Activated CD4-positive, alpha-beta T cell treated with anti-CD3 and anti-CD28 coated beads, Interleukin-2, amount 50 U/mL, for 48 hours (primary cell): ENCODE measurements at regions not wholly inside any gene's neighbourhood (a gene's known extent, or its start where the extent isn't known, plus 50 kb on each side); places are given as distances from the start of the nearest gene placed in this dataset.

Experiments
- DNase-seq, 2 experiments: peaks; one replicate each; pipeline ENCODE4 v3.0.0-alpha.2; 2020

GRCh38 chr2:200013906-200014305, 58.5 kb downstream of the MAIP1 start:
- DNase-seq = no peak

GRCh38 chr2:200021449-200022114, 66.2 kb downstream of the MAIP1 start:
- DNase-seq = no peak

GRCh38 chr2:200022511-200022910, 67.1 kb downstream of the MAIP1 start:
- no peak for DNase-seq

GRCh38 chr2:200023570-200023969, 68.2 kb downstream of the MAIP1 start:
- DNase-seq = no peak

- no peak for DNase-seq
Observed at GRCh38 chr2:200025717-200026116, 70.3 kb downstream of the MAIP1 start.

- no peak for DNase-seq
Observed at GRCh38 chr2:200026332-200027230, 71.2 kb downstream of the MAIP1 start.

GRCh38 chr2:200028998-200029397, 73.6 kb downstream of the MAIP1 start:
- no peak for DNase-seq

GRCh38 chr2:200032895-200033294, 77.5 kb downstream of the MAIP1 start:
- DNase-seq = no peak

- no peak for DNase-seq
Observed at GRCh38 chr2:200033929-200034328, 78.5 kb downstream of the MAIP1 start.

GRCh38 chr2:200034816-200035215, 79.4 kb downstream of the MAIP1 start:
- DNase-seq = no peak

GRCh38 chr2:200039724-200040650, 84.6 kb downstream of the MAIP1 start:
- no peak for DNase-seq

- DNase-seq = no peak
Observed at GRCh38 chr2:200040831-200041230, 85.4 kb downstream of the MAIP1 start.

GRCh38 chr2:200041639-200042038, 86.3 kb downstream of the MAIP1 start:
- no peak for DNase-seq

GRCh38 chr2:200042102-200042735, 86.8 kb downstream of the MAIP1 start:
- no peak for DNase-seq

- DNase-seq = no peak
Observed at GRCh38 chr2:200042944-200043343, 87.6 kb downstream of the MAIP1 start.

- DNase-seq = no peak
Observed at GRCh38 chr2:200044453-200044852, 89.1 kb downstream of the MAIP1 start.

- DNase-seq = no peak
Observed at GRCh38 chr2:200048421-200048820, 93.0 kb downstream of the MAIP1 start.

GRCh38 chr2:200049086-200049485, 93.7 kb downstream of the MAIP1 start:
- DNase-seq = no peak

GRCh38 chr2:200050921-200051610, 95.7 kb downstream of the MAIP1 start:
- no peak for DNase-seq

GRCh38 chr2:200051611-200051945, 96.2 kb downstream of the MAIP1 start:
- DNase-seq = no peak

- no peak for DNase-seq
Observed at GRCh38 chr2:200052627-200053026, 97.2 kb downstream of the MAIP1 start.
